ENCODE measurements at regions not wholly inside any gene's neighbourhood (a gene's known extent, or its start where the extent isn't known, plus 50 kb on each side); places are given as distances from the start of the nearest gene placed in this dataset.

DNA sequence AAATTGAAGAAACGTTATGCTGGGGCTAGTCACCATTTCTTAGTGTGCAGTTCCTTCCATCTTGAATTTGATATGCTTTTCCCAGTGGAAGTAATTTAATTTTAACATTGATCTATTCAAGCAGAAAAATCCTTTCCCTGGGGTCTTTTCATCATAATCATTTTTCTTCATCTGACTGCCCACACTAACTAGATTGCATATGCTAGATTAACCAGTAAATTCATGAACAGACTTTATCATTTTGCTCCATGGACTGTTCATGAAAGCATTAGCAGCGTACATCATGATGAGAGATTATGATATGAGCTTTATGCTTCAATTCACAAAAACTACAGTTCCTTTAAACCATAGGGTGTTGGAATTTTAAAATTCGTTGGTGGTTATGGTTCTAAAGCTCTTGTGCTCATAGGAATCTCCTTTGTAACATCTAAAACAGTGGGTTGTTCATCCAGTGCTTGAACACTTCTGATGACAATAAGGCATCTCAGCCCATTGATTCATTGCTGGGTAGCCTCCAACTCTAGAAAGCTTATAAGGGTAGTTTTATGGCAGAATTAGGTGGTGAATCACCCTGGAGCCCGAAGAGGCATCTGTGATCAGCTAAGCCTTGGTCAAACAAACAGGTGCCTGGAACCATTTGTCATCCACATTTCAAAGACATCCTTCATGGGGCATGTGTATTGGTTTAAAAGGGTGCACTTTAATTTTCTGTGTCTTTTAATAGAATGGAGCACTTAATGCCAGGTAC lies 77.2 kb upstream of the NDUFV2 start:
- H4K20me1 ChIP-seq (ENCODE audit: insufficient read depth, low read length) = no peaks in the 10 kb centered on the region
- no peak overlapping the region for H2AFZ ChIP-seq (ENCODE audit: low read depth, low read length)
- H3K4me3 ChIP-seq (ENCODE audit: low read depth in 1 of 2, low read length in 2 of 2) = no peak overlapping the region
- ATAC-seq (ENCODE audit: insufficient read depth, low read depth) = no peak
- H3K4me1 ChIP-seq (ENCODE audit: insufficient read depth, low read length) = no peaks in the 10 kb centered on the region
- no peak overlapping the region for H3K4me2 ChIP-seq (ENCODE audit: insufficient read depth, low read length)
- H3K9ac ChIP-seq (ENCODE audit: low read depth, low read length) = no peak overlapping the region
- H3K79me2 ChIP-seq (ENCODE audit: insufficient read depth, low read length) = no peaks in the 10 kb centered on the region
- H3K9me3 ChIP-seq (ENCODE audit: insufficient read depth, low read length, severe bottlenecking) = no peaks in the 10 kb centered on the region
- H3K36me3 ChIP-seq (ENCODE audit: insufficient read depth, low read length) = no peaks in the 10 kb centered on the region
- no peak overlapping the region for H3K27ac ChIP-seq (ENCODE audit: low read length)
- no peak for DNase-seq
- H3K27me3 ChIP-seq (ENCODE audit: insufficient read depth, low read length, poor library complexity) = no peaks in the 10 kb centered on the region
- TF ChIP-seq, protein P1, sequence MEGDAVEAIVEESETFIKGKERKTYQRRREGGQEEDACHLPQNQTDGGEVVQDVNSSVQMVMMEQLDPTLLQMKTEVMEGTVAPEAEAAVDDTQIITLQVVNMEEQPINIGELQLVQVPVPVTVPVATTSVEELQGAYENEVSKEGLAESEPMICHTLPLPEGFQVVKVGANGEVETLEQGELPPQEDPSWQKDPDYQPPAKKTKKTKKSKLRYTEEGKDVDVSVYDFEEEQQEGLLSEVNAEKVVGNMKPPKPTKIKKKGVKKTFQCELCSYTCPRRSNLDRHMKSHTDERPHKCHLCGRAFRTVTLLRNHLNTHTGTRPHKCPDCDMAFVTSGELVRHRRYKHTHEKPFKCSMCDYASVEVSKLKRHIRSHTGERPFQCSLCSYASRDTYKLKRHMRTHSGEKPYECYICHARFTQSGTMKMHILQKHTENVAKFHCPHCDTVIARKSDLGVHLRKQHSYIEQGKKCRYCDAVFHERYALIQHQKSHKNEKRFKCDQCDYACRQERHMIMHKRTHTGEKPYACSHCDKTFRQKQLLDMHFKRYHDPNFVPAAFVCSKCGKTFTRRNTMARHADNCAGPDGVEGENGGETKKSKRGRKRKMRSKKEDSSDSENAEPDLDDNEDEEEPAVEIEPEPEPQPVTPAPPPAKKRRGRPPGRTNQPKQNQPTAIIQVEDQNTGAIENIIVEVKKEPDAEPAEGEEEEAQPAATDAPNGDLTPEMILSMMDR (IDR thresholded peaks at IDR 0.05; ENCODE audit: borderline replicate concordance, extremely low read depth, low read length, poor library complexity, severe bottlenecking) = no peak
- no peak for TF ChIP-seq EZH2 (IDR thresholded peaks at IDR 0.05; ENCODE audit: borderline replicate concordance, low read depth, low read length, severe bottlenecking)

DNA sequence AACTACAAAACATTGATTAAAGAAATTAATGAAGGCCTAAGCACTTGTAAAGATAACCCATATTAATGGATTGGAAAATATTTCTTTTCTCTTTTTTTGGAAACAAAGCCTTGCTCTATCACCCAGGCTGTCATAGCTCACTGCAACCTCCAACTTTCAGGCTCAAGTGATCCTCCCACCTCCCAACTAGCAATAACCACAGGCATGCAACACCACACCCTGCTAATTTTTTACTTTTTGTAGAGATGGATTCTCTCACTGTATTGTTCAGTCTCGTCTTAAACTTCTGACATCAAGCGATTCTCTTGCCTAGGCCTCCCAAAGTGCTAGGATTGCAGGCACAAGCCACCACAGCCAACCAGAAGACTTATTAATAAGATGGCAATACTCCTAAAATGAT lies 73.4 kb upstream of the NDUFV2 start:
- no peak overlapping the region for H3K27ac ChIP-seq (ENCODE audit: low read length)
- H3K79me2 ChIP-seq (ENCODE audit: insufficient read depth, low read length) = no peaks in the 10 kb centered on the region
- H4K20me1 ChIP-seq (ENCODE audit: insufficient read depth, low read length) = no peaks in the 10 kb centered on the region
- no peak for DNase-seq
- H3K4me2 ChIP-seq (ENCODE audit: insufficient read depth, low read length) = no peak overlapping the region
- no peak overlapping the region for H3K9ac ChIP-seq (ENCODE audit: low read depth, low read length)
- H2AFZ ChIP-seq (ENCODE audit: low read depth, low read length) = no peak overlapping the region
- no peaks in the 10 kb centered on the region for H3K4me1 ChIP-seq (ENCODE audit: insufficient read depth, low read length)
- H3K36me3 ChIP-seq (ENCODE audit: insufficient read depth, low read length) = no peaks in the 10 kb centered on the region
- ATAC-seq (ENCODE audit: insufficient read depth, low read depth) = no peak
- no peaks in the 10 kb centered on the region for H3K27me3 ChIP-seq (ENCODE audit: insufficient read depth, low read length, poor library complexity)
- no peaks in the 10 kb centered on the region for H3K9me3 ChIP-seq (ENCODE audit: insufficient read depth, low read length, severe bottlenecking)
- TF ChIP-seq, protein P1 (IDR thresholded peaks at IDR 0.05; ENCODE audit: borderline replicate concordance, extremely low read depth, low read length, poor library complexity, severe bottlenecking) = no peak
- no peak for TF ChIP-seq EZH2 (IDR thresholded peaks at IDR 0.05; ENCODE audit: borderline replicate concordance, low read depth, low read length, severe bottlenecking)
- H3K4me3 ChIP-seq (ENCODE audit: low read depth in 1 of 2, low read length in 2 of 2) = no peak overlapping the region

GRCh38 chr18:9032519-9032918 lies 70.0 kb upstream of the NDUFV2 start:
- Histone ChIP-seq H3K4me2 (ENCODE audit: insufficient read depth, low read length) (no peak overlapping the region), H3K4me3 (ENCODE audit: low read depth in 1 of 2, low read length in 2 of 2) (no peak overlapping the region), H3K79me2 (ENCODE audit: insufficient read depth, low read length) (no peaks in the 10 kb centered on the region), H3K9ac (ENCODE audit: low read depth, low read length) (no peak overlapping the region), H3K27ac (ENCODE audit: low read length) (no peak overlapping the region), H3K4me1 (ENCODE audit: insufficient read depth, low read length) (no peaks in the 10 kb centered on the region), H2AFZ (ENCODE audit: low read depth, low read length) (no peak overlapping the region), H3K9me3 (ENCODE audit: insufficient read depth, low read length, severe bottlenecking) (no peaks in the 10 kb centered on the region), H3K36me3 (ENCODE audit: insufficient read depth, low read length) (no peaks in the 10 kb centered on the region), H4K20me1 (ENCODE audit: insufficient read depth, low read length) (no peaks in the 10 kb centered on the region), H3K27me3 (ENCODE audit: insufficient read depth, low read length, poor library complexity) (no peaks in the 10 kb centered on the region)
- DNase-seq (no peak), ATAC-seq (ENCODE audit: insufficient read depth, low read depth) (no peak)
- TF ChIP-seq EZH2 (IDR thresholded peaks at IDR 0.05; ENCODE audit: borderline replicate concordance, low read depth, low read length, severe bottlenecking) = no peak
- TF ChIP-seq, protein P1 (IDR thresholded peaks at IDR 0.05; ENCODE audit: borderline replicate concordance, extremely low read depth, low read length, poor library complexity, severe bottlenecking) = no peak

Measured in DND-41 (cell line).